ENCODE measurements at regions not wholly inside any gene's neighbourhood (a gene's known extent, or its start where the extent isn't known, plus 50 kb on each side); places are given as distances from the start of the nearest gene placed in this dataset.

DNA sequence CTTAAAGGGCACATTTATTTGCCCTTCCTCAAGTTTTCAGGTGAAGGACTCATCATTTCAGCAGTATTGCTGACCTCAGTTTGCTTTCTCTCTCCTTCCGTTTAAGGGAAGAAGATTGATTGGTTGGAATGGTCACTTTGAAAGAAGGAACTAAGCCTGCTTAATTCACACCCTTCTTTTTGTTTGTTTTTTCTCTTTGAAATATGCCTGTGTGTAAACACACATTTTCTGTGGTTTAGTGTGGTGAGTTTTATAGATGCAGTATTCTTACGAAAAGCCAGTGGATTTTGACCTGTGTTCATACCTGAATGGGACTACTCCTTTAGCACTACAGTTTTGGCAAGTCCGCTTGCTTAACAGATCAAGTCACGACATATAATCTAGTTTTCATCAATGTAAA lies 548.8 kb upstream of the EPHA7 start:
- H3K9me3 ChIP-seq (ENCODE audit: control insufficient read depth, low read depth, low read length): no peaks in the 10 kb centered on the region
- no peak overlapping the region for H2AFZ ChIP-seq (ENCODE audit: control insufficient read depth, low read length)
- FAIRE-seq: no peak
- DNase-seq (ENCODE audit: low read depth, low spot score): no peak
- H3K27ac ChIP-seq (ENCODE audit: control insufficient read depth, insufficient read depth, low read length): no peak overlapping the region
- no peaks in the 10 kb centered on the region for H3K9me1 ChIP-seq (ENCODE audit: control insufficient read depth, extremely low read depth, insufficient read depth, low read length)
- no peak for TF ChIP-seq EZH2 (IDR thresholded peaks at IDR 0.05; ENCODE audit: low read length)
- H3K4me1 ChIP-seq (ENCODE audit: control insufficient read depth, extremely low read depth, insufficient read depth, low read length): no peaks in the 10 kb centered on the region
- H3K27me3 ChIP-seq (ENCODE audit: control insufficient read depth, extremely low read depth, insufficient read depth, low read length): no peaks in the 10 kb centered on the region
- no peak overlapping the region for H3K4me3 ChIP-seq (ENCODE audit: control insufficient read depth in 2 of 3, extremely low read depth in 1 of 3, insufficient read depth in 2 of 3, low read depth in 1 of 3, low read length in 3 of 3)
- H3K4me2 ChIP-seq (ENCODE audit: control insufficient read depth, extremely low read depth, insufficient read depth, low read depth, low read length): no peak overlapping the region
- H3K36me3 ChIP-seq (ENCODE audit: control insufficient read depth in 2 of 2, extremely low read depth in 1 of 2, insufficient read depth in 2 of 2, low read length in 2 of 2): no peaks in the 10 kb centered on the region
- no peaks in the 10 kb centered on the region for H3K79me2 ChIP-seq (ENCODE audit: control insufficient read depth, insufficient read depth, low read length)
- dilution Hi-C loops (cut with MboI; ENCODE audit: extremely low pct_ligation_motif_present, low sequenced_read_pairs): no loop called here
- H4K20me1 ChIP-seq (ENCODE audit: control insufficient read depth, extremely low read depth, insufficient read depth, low read length): no peaks in the 10 kb centered on the region
- no peak overlapping the region for H3K9ac ChIP-seq (ENCODE audit: control insufficient read depth, extremely low read depth, insufficient read depth, low read length)

DNA sequence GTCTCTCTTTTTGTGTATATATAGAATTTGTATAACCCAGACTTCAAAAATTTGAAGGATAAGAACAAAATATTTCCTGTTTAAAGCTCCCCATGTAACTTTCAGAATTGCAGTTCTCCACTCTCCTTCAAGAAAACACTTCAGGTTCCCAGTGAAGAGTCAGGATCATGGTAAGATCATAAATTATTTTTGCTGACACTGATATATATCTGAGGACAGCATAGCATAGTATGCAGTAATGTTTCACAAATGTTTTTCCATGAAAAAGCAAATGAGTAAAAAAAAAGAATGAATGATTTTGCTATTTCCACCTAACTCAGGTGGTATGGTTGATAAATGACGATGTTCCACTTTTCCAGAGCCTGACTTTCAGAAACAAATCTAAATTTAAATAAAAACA lies 545.6 kb upstream of the EPHA7 start:
- H3K36me3 ChIP-seq (ENCODE audit: control insufficient read depth in 2 of 2, extremely low read depth in 1 of 2, insufficient read depth in 2 of 2, low read length in 2 of 2): no peaks in the 10 kb centered on the region
- no peaks in the 10 kb centered on the region for H3K79me2 ChIP-seq (ENCODE audit: control insufficient read depth, insufficient read depth, low read length)
- H3K4me1 ChIP-seq (ENCODE audit: control insufficient read depth, extremely low read depth, insufficient read depth, low read length): no peaks in the 10 kb centered on the region
- no peak for FAIRE-seq
- H3K9ac ChIP-seq (ENCODE audit: control insufficient read depth, extremely low read depth, insufficient read depth, low read length): no peak overlapping the region
- no peaks in the 10 kb centered on the region for H3K27me3 ChIP-seq (ENCODE audit: control insufficient read depth, extremely low read depth, insufficient read depth, low read length)
- TF ChIP-seq, protein P1, sequence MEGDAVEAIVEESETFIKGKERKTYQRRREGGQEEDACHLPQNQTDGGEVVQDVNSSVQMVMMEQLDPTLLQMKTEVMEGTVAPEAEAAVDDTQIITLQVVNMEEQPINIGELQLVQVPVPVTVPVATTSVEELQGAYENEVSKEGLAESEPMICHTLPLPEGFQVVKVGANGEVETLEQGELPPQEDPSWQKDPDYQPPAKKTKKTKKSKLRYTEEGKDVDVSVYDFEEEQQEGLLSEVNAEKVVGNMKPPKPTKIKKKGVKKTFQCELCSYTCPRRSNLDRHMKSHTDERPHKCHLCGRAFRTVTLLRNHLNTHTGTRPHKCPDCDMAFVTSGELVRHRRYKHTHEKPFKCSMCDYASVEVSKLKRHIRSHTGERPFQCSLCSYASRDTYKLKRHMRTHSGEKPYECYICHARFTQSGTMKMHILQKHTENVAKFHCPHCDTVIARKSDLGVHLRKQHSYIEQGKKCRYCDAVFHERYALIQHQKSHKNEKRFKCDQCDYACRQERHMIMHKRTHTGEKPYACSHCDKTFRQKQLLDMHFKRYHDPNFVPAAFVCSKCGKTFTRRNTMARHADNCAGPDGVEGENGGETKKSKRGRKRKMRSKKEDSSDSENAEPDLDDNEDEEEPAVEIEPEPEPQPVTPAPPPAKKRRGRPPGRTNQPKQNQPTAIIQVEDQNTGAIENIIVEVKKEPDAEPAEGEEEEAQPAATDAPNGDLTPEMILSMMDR (optimal IDR thresholded peaks at IDR 0.05 in 1 of 3, IDR thresholded peaks at IDR 0.05 in 1 of 3, conservative IDR thresholded peaks at IDR 0.05 in 1 of 3; ENCODE audit: extremely low read depth in 1 of 3, insufficient read depth in 2 of 3, low read length in 3 of 3): no peak
- TF ChIP-seq EZH2 (IDR thresholded peaks at IDR 0.05; ENCODE audit: low read length): no peak
- no peak overlapping the region for H3K27ac ChIP-seq (ENCODE audit: control insufficient read depth, insufficient read depth, low read length)
- DNase-seq (ENCODE audit: low read depth, low spot score): no peak
- dilution Hi-C loops (cut with MboI; ENCODE audit: extremely low pct_ligation_motif_present, low sequenced_read_pairs): no loop called here
- H4K20me1 ChIP-seq (ENCODE audit: control insufficient read depth, extremely low read depth, insufficient read depth, low read length): no peaks in the 10 kb centered on the region
- H3K9me3 ChIP-seq (ENCODE audit: control insufficient read depth, low read depth, low read length): no peaks in the 10 kb centered on the region
- H3K9me1 ChIP-seq (ENCODE audit: control insufficient read depth, extremely low read depth, insufficient read depth, low read length): no peaks in the 10 kb centered on the region
- H3K4me3 ChIP-seq (ENCODE audit: control insufficient read depth in 2 of 3, extremely low read depth in 1 of 3, insufficient read depth in 2 of 3, low read depth in 1 of 3, low read length in 3 of 3): no peak overlapping the region
- H2AFZ ChIP-seq (ENCODE audit: control insufficient read depth, low read length): no peak overlapping the region
- H3K4me2 ChIP-seq (ENCODE audit: control insufficient read depth, extremely low read depth, insufficient read depth, low read depth, low read length): no peak overlapping the region

DNA sequence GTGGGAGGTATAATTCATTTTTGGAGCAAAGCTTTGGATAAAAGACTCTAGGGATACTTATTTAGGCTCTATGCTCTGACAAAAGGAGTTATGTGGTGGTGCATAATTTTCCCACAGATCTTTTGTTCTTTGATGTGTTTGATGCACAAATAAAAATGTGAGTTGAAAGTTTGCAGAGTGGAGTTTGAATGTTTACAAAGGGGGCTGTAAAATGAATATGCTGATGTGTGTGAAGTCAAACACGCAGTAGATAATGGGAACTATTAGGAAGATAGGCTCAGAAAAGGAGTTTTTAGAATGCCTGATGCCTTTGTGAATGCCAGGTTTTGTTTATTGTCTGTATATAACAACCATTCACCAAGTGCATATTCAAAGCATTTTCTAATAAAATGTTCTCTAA lies 545.0 kb upstream of the EPHA7 start:
- Histone ChIP-seq H3K9me1 (ENCODE audit: control insufficient read depth, extremely low read depth, insufficient read depth, low read length) (no peaks in the 10 kb centered on the region), H2AFZ (ENCODE audit: control insufficient read depth, low read length) (no peak overlapping the region), H3K4me3 (ENCODE audit: control insufficient read depth in 2 of 3, extremely low read depth in 1 of 3, insufficient read depth in 2 of 3, low read depth in 1 of 3, low read length in 3 of 3) (no peak overlapping the region), H3K79me2 (ENCODE audit: control insufficient read depth, insufficient read depth, low read length) (no peaks in the 10 kb centered on the region), H3K9me3 (ENCODE audit: control insufficient read depth, low read depth, low read length) (no peaks in the 10 kb centered on the region), H4K20me1 (ENCODE audit: control insufficient read depth, extremely low read depth, insufficient read depth, low read length) (no peaks in the 10 kb centered on the region), H3K27ac (ENCODE audit: control insufficient read depth, insufficient read depth, low read length) (no peak overlapping the region), H3K4me2 (ENCODE audit: control insufficient read depth, extremely low read depth, insufficient read depth, low read depth, low read length) (no peak overlapping the region), H3K27me3 (ENCODE audit: control insufficient read depth, extremely low read depth, insufficient read depth, low read length) (no peaks in the 10 kb centered on the region), H3K36me3 (ENCODE audit: control insufficient read depth in 2 of 2, extremely low read depth in 1 of 2, insufficient read depth in 2 of 2, low read length in 2 of 2) (no peaks in the 10 kb centered on the region), H3K9ac (ENCODE audit: control insufficient read depth, extremely low read depth, insufficient read depth, low read length) (no peak overlapping the region), H3K4me1 (ENCODE audit: control insufficient read depth, extremely low read depth, insufficient read depth, low read length) (no peaks in the 10 kb centered on the region)
- dilution Hi-C loops (cut with MboI; ENCODE audit: extremely low pct_ligation_motif_present, low sequenced_read_pairs): no loop called here
- no peak for FAIRE-seq
- no peak for DNase-seq (ENCODE audit: low read depth, low spot score)
- TF ChIP-seq EZH2 (IDR thresholded peaks at IDR 0.05; ENCODE audit: low read length): no peak
- TF ChIP-seq, protein P1 (optimal IDR thresholded peaks at IDR 0.05 in 1 of 3, IDR thresholded peaks at IDR 0.05 in 1 of 3, conservative IDR thresholded peaks at IDR 0.05 in 1 of 3; ENCODE audit: extremely low read depth in 1 of 3, insufficient read depth in 2 of 3, low read length in 3 of 3): no peak
